Fibroblast of pulmonary artery (primary cell): ENCODE measurements at regions not wholly inside any gene's neighbourhood (a gene's known extent, or its start where the extent isn't known, plus 50 kb on each side); places are given as distances from the start of the nearest gene placed in this dataset.
"Not testable (repeated sequence)": the region's sequence is repeated elsewhere in the genome, so short reads cannot be mapped to it uniquely, and the experiment has no call there.

ENCODE experiments used
- DNase-seq: peaks from one replicate; pipeline ENCODE4 v3.0.0-alpha.2; 2010; ENCODE audit warnings: low read depth
- H3K4me3 ChIP-seq: replicated peaks from 2 replicates; pipeline ENCODE4 v1.5.1; 2011; ENCODE audit warnings: low read depth, mild to moderate bottlenecking, control low read depth, low read length, moderate library complexity
- TF ChIP-seq, protein P1 (sequence below): IDR thresholded peaks from 2 replicates; pipeline ENCODE4 v1.5.1; 2011; ENCODE audit warnings: mild to moderate bottlenecking, control low read depth, low read length, inconsistent platforms; ENCODE audit errors: missing control alignments

DNA sequence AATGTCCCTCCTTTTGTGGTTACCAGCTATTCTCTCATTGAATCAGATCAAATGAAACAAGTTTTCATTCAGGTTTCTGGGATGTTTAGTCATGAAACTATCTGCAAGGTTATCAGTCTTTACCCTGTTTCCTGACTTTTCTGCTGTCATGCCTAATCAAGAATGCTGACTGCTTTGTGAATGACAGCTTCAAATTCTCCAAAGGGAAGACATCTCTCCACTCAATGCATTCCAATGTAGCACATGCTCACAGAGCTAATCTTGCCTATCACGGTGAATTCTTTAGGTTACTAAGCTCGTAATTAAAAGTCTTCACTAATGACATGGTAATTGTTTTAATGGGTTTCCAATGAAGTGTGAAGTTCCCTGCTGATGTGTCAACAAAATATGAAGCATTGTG lies 1068.5 kb downstream of the PCDH7 start:
- TF ChIP-seq, protein P1, sequence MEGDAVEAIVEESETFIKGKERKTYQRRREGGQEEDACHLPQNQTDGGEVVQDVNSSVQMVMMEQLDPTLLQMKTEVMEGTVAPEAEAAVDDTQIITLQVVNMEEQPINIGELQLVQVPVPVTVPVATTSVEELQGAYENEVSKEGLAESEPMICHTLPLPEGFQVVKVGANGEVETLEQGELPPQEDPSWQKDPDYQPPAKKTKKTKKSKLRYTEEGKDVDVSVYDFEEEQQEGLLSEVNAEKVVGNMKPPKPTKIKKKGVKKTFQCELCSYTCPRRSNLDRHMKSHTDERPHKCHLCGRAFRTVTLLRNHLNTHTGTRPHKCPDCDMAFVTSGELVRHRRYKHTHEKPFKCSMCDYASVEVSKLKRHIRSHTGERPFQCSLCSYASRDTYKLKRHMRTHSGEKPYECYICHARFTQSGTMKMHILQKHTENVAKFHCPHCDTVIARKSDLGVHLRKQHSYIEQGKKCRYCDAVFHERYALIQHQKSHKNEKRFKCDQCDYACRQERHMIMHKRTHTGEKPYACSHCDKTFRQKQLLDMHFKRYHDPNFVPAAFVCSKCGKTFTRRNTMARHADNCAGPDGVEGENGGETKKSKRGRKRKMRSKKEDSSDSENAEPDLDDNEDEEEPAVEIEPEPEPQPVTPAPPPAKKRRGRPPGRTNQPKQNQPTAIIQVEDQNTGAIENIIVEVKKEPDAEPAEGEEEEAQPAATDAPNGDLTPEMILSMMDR, result no peak
- DNase-seq, result no peak
- H3K4me3 ChIP-seq, result no peak overlapping the region

DNA sequence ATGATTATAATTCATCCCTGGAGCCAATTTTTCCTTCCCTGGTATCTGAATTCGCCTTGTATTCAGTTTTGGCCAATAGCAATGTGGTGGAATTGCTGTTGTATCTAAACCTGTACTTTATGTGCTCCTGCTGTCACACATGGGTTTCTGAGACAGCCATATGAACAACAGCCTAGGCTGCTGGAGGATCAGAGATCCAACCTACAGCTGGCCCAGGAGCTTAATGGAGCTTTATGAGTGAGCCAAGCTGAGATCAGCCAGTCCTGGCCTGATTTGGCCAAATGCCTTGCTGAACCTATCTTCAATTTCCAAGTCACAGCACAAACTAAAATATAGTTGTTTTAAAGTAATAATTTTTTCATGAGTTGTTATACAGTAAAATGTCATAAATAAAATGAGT lies 1071.5 kb downstream of the PCDH7 start:
- no peak overlapping the region for H3K4me3 ChIP-seq
- TF ChIP-seq, protein P1, result no peak
- DNase-seq, result no peak

DNA sequence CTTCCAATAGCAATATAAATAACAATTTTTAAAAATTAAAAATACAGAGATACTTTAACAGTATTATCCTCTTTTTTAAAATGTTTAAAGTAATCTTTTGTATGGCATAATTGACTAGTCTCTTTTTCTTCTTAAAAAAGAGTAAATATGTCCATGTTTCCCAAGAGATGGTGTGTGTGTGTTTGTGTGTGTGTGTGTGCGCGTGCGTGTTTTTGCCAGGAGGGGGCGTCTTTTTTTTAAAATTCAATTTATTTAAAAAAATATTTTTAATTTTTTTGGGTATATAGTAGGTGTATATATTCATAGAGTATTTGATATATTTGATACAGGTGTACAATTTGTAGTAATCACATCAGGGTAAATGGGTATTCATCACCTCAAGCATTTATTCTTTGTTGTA lies 1073.7 kb downstream of the PCDH7 start:
- TF ChIP-seq, protein P1, result peak; percentile 36
- H3K4me3 ChIP-seq, result no peak overlapping the region

DNA sequence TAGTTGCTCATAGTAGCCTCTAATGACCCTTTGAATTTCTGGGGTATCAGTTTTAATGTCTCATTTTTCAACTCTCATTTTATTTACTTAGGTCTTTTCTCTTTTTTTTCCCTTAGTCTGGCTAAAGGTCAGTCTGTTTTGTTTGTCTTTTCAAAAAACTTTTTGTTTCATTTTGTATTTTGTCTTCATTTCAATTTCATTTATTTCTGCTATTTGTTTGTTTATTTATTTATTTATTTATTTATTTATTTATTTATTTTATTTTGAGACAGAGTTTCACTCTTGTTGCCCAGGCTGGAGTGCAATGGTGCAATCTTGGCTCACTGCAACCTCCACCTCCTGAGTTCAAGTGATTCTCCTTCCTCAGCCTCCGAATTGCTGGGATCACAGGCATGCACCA lies 1076.9 kb downstream of the PCDH7 start:
- not testable (repeated sequence) for DNase-seq, H3K4me3 ChIP-seq

More for the DNA sequence above, 1073.7 kb downstream of the PCDH7 start:
- DNase-seq, result peak; percentile 21

DNA sequence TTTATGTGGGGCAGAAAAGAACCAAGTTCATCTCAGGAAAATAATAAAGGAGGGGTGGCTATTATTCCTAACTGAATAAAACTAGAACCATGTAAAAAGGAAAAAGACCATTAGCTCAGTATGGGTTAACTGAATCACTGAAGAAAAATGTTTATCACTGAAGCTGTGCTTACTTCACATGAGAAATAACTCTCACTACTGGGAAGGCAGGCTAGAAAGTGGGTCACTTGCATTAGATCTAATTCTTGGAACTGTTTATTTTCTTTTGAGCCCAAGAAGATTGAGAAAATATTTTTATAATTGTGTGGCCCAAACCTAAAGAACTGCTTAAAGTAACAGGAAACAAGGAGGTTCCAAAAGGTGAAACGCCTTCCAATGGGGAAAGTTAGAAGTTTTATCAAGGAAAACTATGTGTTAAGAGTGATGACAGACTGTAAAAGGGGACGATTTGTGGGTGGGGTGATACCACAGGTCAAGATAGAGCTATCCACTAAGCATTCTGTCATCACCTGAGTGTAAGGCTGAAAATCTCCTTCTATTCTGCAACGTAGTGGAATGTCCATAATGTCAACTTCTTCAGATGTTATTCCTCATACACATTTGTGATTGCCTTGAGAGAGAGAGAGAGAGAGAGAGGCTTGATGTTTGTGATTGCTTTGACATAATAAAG lies 1083.5 kb downstream of the PCDH7 start:
- no peak overlapping the region for H3K4me3 ChIP-seq
- TF ChIP-seq, protein P1, result no peak
- DNase-seq, result peak; percentile 13

DNA sequence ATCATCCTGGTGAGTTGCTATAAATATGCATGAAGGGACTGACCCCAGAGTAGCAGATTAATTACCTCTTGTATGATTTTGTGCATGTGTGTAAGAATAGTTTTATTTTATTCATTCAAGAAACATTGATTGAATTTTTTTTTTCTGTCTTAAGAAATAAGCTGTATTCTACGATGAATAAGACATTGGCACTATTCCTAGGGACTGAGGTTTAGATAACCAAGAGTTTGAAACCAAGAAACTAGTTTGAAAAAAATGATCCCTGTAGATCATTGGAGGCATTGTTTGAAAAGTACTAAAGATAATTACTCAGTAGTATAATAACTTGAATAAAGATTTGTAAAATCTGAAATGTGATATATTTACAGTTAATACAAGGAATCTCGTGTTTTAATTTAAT lies 1086.9 kb downstream of the PCDH7 start:
- no peak overlapping the region for H3K4me3 ChIP-seq
- peak; percentile 61 for DNase-seq
- TF ChIP-seq, protein P1, result no peak

DNA sequence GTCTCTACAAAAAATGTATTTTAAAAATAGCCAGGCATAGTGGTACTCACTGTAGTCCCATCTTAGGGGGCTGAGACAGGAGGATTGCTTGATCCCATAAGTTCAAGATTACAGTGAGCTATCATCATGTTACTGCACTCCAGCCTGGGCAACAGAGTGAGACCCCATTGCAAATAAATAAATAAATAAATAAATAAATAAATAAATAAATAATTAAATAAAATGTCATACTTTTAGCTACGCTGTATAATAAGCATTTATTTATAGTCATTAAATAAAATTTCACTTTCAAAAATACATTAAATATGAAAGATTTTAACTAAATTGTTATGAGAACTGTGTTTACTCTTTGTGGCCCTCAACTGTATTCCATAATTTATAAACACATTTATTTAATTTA lies 1124.2 kb downstream of the PCDH7 start:
- DNase-seq, result no peak
- TF ChIP-seq, protein P1, result no peak
- no peak overlapping the region for H3K4me3 ChIP-seq
